ENCODE measurements at regions not wholly inside any gene's neighbourhood (a gene's known extent, or its start where the extent isn't known, plus 50 kb on each side); places are given as distances from the start of the nearest gene placed in this dataset.

GRCh38 chr5:90128551-90128950 lies 281.0 kb downstream of the CETN3 start:
- H3K27me3 ChIP-seq (ENCODE audit: low read depth, low read length), result no peaks in the 10 kb centered on the region
- no peak overlapping the region for H3K4me3 ChIP-seq (ENCODE audit: low read depth in 1 of 2, low read length in 2 of 2)
- no peaks in the 10 kb centered on the region for H3K36me3 ChIP-seq (ENCODE audit: control insufficient read depth in 1 of 2, insufficient read depth in 2 of 2, low read length in 2 of 2)
- H3K27ac ChIP-seq (ENCODE audit: low read length), result no peak overlapping the region
- no peaks in the 10 kb centered on the region for H3K9me3 ChIP-seq (ENCODE audit: control insufficient read depth in 1 of 2, low read length in 2 of 2)
- H3K4me1 ChIP-seq (ENCODE audit: control insufficient read depth in 1 of 2, insufficient read depth in 2 of 2, low read length in 2 of 2), result no peaks in the 10 kb centered on the region

DNA sequence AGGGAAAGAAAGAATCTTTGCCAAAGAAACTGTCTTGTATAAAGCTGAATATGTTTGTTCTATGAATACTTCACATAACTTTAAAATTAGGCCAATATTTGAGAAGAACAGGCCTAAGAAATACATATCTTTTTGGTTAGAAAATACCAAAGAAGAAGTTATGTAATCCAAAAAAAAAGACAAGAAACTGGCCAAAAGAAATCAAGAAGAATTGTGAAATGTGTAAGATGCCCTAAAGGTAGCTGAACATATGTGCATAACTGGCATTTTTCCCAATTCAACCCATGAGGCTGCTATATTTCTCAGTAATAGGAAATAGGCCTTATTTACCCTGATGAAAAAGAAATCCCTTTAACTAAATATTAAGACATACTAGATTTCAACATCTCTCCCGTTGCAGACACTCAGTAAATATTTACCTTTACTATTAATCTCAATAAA lies 290.0 kb downstream of the CETN3 start:
- no peaks in the 10 kb centered on the region for H3K27me3 ChIP-seq (ENCODE audit: low read depth, low read length)
- H3K4me1 ChIP-seq (ENCODE audit: control insufficient read depth in 1 of 2, insufficient read depth in 2 of 2, low read length in 2 of 2), result no peaks in the 10 kb centered on the region
- H3K9me3 ChIP-seq (ENCODE audit: control insufficient read depth in 1 of 2, low read length in 2 of 2), result no peaks in the 10 kb centered on the region
- no peaks in the 10 kb centered on the region for H3K36me3 ChIP-seq (ENCODE audit: control insufficient read depth in 1 of 2, insufficient read depth in 2 of 2, low read length in 2 of 2)
- H3K4me3 ChIP-seq (ENCODE audit: low read depth in 1 of 2, low read length in 2 of 2), result no peak overlapping the region
- no peak overlapping the region for H3K27ac ChIP-seq (ENCODE audit: low read length)

DNA sequence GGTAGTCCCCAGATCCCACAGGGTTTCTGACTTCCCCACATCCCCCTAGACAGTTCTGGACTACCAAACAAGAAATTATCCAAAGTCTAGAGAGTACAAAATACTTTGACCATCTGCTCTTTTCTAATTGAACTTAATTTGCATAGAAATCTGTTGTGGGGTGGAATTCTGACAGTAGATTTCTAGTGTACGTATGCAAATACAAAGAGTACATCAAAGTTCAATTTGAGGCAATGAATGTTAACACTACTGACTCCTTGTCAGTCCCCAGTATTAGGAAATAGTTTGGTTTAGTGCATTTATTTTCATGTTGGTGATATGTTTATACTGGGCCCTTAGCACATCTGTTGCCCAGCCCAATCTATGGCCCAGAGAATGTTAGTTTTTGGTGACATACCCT lies 292.6 kb downstream of the CETN3 start:
- H3K27ac ChIP-seq (ENCODE audit: low read length), result no peak overlapping the region
- H3K4me3 ChIP-seq (ENCODE audit: low read depth in 1 of 2, low read length in 2 of 2), result no peak overlapping the region
- no peaks in the 10 kb centered on the region for H3K4me1 ChIP-seq (ENCODE audit: control insufficient read depth in 1 of 2, insufficient read depth in 2 of 2, low read length in 2 of 2)
- no peaks in the 10 kb centered on the region for H3K9me3 ChIP-seq (ENCODE audit: control insufficient read depth in 1 of 2, low read length in 2 of 2)
- no peaks in the 10 kb centered on the region for H3K36me3 ChIP-seq (ENCODE audit: control insufficient read depth in 1 of 2, insufficient read depth in 2 of 2, low read length in 2 of 2)
- H3K27me3 ChIP-seq (ENCODE audit: low read depth, low read length), result no peaks in the 10 kb centered on the region

DNA sequence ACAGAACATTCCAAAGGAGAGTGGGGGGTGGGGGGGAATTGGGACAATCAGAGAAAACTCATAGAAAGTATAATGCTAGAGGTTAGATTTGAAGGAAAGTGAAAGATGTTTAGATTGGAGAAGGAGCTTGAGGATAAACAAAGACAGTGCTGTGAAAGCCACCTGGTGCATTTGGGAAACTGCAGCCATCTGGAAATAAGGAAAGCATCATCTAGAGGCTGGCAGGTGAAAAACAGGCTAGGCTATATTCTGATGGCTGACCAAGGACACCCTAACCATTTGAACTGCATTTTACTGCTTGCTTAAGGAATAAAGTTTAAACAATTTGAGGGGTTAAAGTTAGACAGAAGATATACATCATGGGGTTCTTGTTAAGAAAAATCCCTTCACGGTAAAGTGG lies 296.4 kb downstream of the CETN3 start:
- no peaks in the 10 kb centered on the region for H3K4me1 ChIP-seq (ENCODE audit: control insufficient read depth in 1 of 2, insufficient read depth in 2 of 2, low read length in 2 of 2)
- no peaks in the 10 kb centered on the region for H3K9me3 ChIP-seq (ENCODE audit: control insufficient read depth in 1 of 2, low read length in 2 of 2)
- no peaks in the 10 kb centered on the region for H3K27me3 ChIP-seq (ENCODE audit: low read depth, low read length)
- no peak overlapping the region for H3K4me3 ChIP-seq (ENCODE audit: low read depth in 1 of 2, low read length in 2 of 2)
- H3K27ac ChIP-seq (ENCODE audit: low read length), result no peak overlapping the region
- no peaks in the 10 kb centered on the region for H3K36me3 ChIP-seq (ENCODE audit: control insufficient read depth in 1 of 2, insufficient read depth in 2 of 2, low read length in 2 of 2)

DNA sequence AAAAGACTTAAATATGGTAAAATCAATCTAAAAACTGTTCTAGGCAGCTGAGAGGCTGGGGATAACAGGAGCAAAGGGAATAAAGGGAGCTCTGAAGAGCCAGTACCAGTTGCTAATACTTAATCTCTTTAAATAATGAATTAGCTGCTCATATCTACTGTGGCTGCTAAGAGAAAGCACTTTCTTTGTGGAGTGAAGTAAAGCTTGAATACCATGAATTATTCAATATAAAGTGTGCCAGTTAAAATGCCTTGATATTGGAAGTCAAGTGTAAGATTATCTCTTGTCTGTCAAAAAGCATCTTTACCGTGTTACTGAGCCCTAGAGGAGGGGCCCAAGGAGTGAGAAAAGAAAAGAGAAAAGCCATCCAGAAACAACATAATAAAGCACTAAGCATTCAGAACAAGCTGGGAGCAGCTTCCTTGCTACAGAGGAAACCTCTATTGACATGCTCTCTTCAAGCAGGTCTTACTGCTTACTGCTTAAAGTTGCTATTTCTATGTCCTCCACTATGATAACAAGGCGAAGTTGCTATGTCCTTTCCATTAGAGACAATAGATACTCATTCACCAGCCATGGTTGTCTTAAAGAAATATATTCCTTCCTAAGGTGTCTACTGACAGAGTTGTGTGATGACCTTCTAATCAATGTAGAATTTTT lies 297.4 kb downstream of the CETN3 start:
- no peaks in the 10 kb centered on the region for H3K4me1 ChIP-seq (ENCODE audit: control insufficient read depth in 1 of 2, insufficient read depth in 2 of 2, low read length in 2 of 2)
- no peaks in the 10 kb centered on the region for H3K36me3 ChIP-seq (ENCODE audit: control insufficient read depth in 1 of 2, insufficient read depth in 2 of 2, low read length in 2 of 2)
- no peaks in the 10 kb centered on the region for H3K27me3 ChIP-seq (ENCODE audit: low read depth, low read length)
- H3K9me3 ChIP-seq (ENCODE audit: control insufficient read depth in 1 of 2, low read length in 2 of 2), result no peaks in the 10 kb centered on the region
- no peak overlapping the region for H3K4me3 ChIP-seq (ENCODE audit: low read depth in 1 of 2, low read length in 2 of 2)
- no peak overlapping the region for H3K27ac ChIP-seq (ENCODE audit: low read length)

DNA sequence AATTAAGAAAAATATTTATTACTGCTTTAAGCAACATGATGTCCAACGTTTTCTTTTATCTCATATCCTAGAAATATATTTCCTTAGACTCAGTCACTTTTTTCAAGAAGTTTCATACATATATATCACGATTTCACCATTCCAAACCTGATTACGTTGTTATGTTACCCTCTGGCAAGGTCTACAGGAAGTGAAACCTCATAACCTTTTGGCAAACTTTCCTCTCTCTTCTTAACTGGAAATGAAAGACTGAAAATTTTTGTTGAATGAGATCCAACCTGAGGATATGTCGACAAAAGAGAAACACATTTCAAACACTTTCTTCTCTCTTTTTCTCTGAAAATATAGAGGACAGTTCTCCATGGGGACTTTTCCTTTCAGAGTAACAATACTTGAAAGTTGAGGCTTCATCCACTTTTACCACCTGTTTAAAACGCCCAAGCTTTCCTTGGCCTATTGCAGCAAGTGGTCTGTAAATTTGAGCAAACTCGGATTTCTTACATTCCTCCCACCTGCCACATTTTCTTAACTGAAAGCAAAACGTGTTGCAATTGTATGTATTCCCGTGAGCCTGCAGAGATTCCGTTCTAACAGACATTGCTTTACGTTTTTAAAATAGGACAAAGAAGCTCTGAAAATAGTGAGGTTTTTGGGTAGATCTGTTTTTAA lies 298.1 kb downstream of the CETN3 start:
- no peaks in the 10 kb centered on the region for H3K9me3 ChIP-seq (ENCODE audit: control insufficient read depth in 1 of 2, low read length in 2 of 2)
- no peaks in the 10 kb centered on the region for H3K4me1 ChIP-seq (ENCODE audit: control insufficient read depth in 1 of 2, insufficient read depth in 2 of 2, low read length in 2 of 2)
- H3K36me3 ChIP-seq (ENCODE audit: control insufficient read depth in 1 of 2, insufficient read depth in 2 of 2, low read length in 2 of 2), result no peaks in the 10 kb centered on the region
- H3K27me3 ChIP-seq (ENCODE audit: low read depth, low read length), result no peaks in the 10 kb centered on the region
- no peak overlapping the region for H3K27ac ChIP-seq (ENCODE audit: low read length)
- H3K4me3 ChIP-seq (ENCODE audit: low read depth in 1 of 2, low read length in 2 of 2), result no peak overlapping the region

GRCh38 chr5:90109285-90109684 lies 300.3 kb downstream of the CETN3 start:
- Histone ChIP-seq H3K9me3 (ENCODE audit: control insufficient read depth in 1 of 2, low read length in 2 of 2) (peaks cover 0 to 4% of the 10 kb centered on the region in 2 donors), H3K27ac (ENCODE audit: low read length) (no peak overlapping the region), H3K27me3 (ENCODE audit: low read depth, low read length) (no peaks in the 10 kb centered on the region), H3K4me3 (ENCODE audit: low read depth in 1 of 2, low read length in 2 of 2) (no peak overlapping the region), H3K4me1 (ENCODE audit: control insufficient read depth in 1 of 2, insufficient read depth in 2 of 2, low read length in 2 of 2) (no peaks in the 10 kb centered on the region), H3K36me3 (ENCODE audit: control insufficient read depth in 1 of 2, insufficient read depth in 2 of 2, low read length in 2 of 2) (no peaks in the 10 kb centered on the region)

- H3K36me3 ChIP-seq (ENCODE audit: control insufficient read depth in 1 of 2, insufficient read depth in 2 of 2, low read length in 2 of 2), result no peaks in the 10 kb centered on the region
- H3K27ac ChIP-seq (ENCODE audit: low read length), result no peak overlapping the region
- H3K4me3 ChIP-seq (ENCODE audit: low read depth in 1 of 2, low read length in 2 of 2), result no peak overlapping the region
- no peaks in the 10 kb centered on the region for H3K4me1 ChIP-seq (ENCODE audit: control insufficient read depth in 1 of 2, insufficient read depth in 2 of 2, low read length in 2 of 2)
- peaks cover 0 to 3% of the 10 kb centered on the region in 2 donors for H3K9me3 ChIP-seq (ENCODE audit: control insufficient read depth in 1 of 2, low read length in 2 of 2)
- H3K27me3 ChIP-seq (ENCODE audit: low read depth, low read length), result no peaks in the 10 kb centered on the region
These were observed 310.5 kb downstream of the CETN3 start for GRCh38 chr5:90099099-90099498.

- Histone ChIP-seq H3K4me1 (ENCODE audit: control insufficient read depth in 1 of 2, insufficient read depth in 2 of 2, low read length in 2 of 2) (no peaks in the 10 kb centered on the region), H3K27ac (ENCODE audit: low read length) (no peak overlapping the region), H3K9me3 (ENCODE audit: control insufficient read depth in 1 of 2, low read length in 2 of 2) (no peaks in the 10 kb centered on the region), H3K27me3 (ENCODE audit: low read depth, low read length) (no peaks in the 10 kb centered on the region), H3K4me3 (ENCODE audit: low read depth in 1 of 2, low read length in 2 of 2) (no peak overlapping the region), H3K36me3 (ENCODE audit: control insufficient read depth in 1 of 2, insufficient read depth in 2 of 2, low read length in 2 of 2) (no peaks in the 10 kb centered on the region)
These were observed 312.5 kb downstream of the CETN3 start for GRCh38 chr5:90097082-90097477.

- Histone ChIP-seq H3K27ac (ENCODE audit: low read length) (no peak overlapping the region), H3K9me3 (ENCODE audit: control insufficient read depth in 1 of 2, low read length in 2 of 2) (no peaks in the 10 kb centered on the region), H3K4me1 (ENCODE audit: control insufficient read depth in 1 of 2, insufficient read depth in 2 of 2, low read length in 2 of 2) (no peaks in the 10 kb centered on the region), H3K27me3 (ENCODE audit: low read depth, low read length) (no peaks in the 10 kb centered on the region), H3K36me3 (ENCODE audit: control insufficient read depth in 1 of 2, insufficient read depth in 2 of 2, low read length in 2 of 2) (no peaks in the 10 kb centered on the region), H3K4me3 (ENCODE audit: low read depth in 1 of 2, low read length in 2 of 2) (no peak overlapping the region)
These were observed 313.0 kb downstream of the CETN3 start for GRCh38 chr5:90096415-90097081.

- Histone ChIP-seq H3K27ac (ENCODE audit: low read length) (no peak overlapping the region), H3K4me3 (ENCODE audit: low read depth in 1 of 2, low read length in 2 of 2) (no peak overlapping the region), H3K4me1 (ENCODE audit: control insufficient read depth in 1 of 2, insufficient read depth in 2 of 2, low read length in 2 of 2) (no peaks in the 10 kb centered on the region), H3K9me3 (ENCODE audit: control insufficient read depth in 1 of 2, low read length in 2 of 2) (no peaks in the 10 kb centered on the region), H3K36me3 (ENCODE audit: control insufficient read depth in 1 of 2, insufficient read depth in 2 of 2, low read length in 2 of 2) (no peaks in the 10 kb centered on the region), H3K27me3 (ENCODE audit: low read depth, low read length) (no peaks in the 10 kb centered on the region)
These were observed 314.1 kb downstream of the CETN3 start for GRCh38 chr5:90095292-90096060.

Measured in muscle layer of duodenum (tissue), 2 donors.